ENCODE measurements at regions not wholly inside any gene's neighbourhood (a gene's known extent, or its start where the extent isn't known, plus 50 kb on each side); places are given as distances from the start of the nearest gene placed in this dataset.

DNA sequence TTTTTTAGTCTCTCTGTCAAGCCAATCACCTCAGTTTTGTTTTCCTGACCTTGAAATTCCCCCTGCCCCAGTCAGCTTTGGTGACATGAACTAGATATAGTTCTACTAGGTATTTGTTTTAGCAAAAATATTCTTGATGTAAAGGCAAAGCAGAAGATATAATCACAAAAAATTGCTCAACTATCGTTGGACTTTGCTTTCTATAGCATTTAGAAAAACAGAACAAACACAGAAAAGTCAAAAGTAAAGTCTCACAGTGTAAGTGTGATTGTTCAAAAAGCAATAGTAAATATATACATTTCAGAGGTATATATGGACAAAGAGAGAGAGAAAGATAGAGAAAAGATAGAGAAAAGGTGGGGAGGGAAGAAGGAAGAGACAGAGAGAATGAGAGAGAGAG is 305.9 kb downstream of the ADGRL2 start:
- Histone ChIP-seq H3K27me3 (ENCODE audit: control insufficient read depth in 2 of 2, insufficient read depth in 1 of 2, low read length in 1 of 2) (no peaks in the 10 kb centered on the region), H3K27ac (ENCODE audit: low read depth in 1 of 2, low read length in 1 of 2) (no peak overlapping the region), H3K9me3 (ENCODE audit: control insufficient read depth in 2 of 2, insufficient read depth in 1 of 2, low read length in 1 of 2) (no peaks in the 10 kb centered on the region), H3K4me1 (ENCODE audit: control insufficient read depth in 2 of 2, insufficient read depth in 2 of 2, low read length in 2 of 2) (peaks cover 3 to 5% of the 10 kb centered on the region in 2 donors), H3K4me3 (ENCODE audit: low read length in 2 of 2) (no peak overlapping the region), H3K36me3 (ENCODE audit: control insufficient read depth in 2 of 2, insufficient read depth in 2 of 2, low read length in 1 of 2) (no peaks in the 10 kb centered on the region)
- WGBS, result 87% methylated on average over 1 of the region's 1 CpG
- no peak for DNase-seq (ENCODE audit: low read depth in 6 of 9, low spot score in 9 of 9)

- no peaks in the 10 kb centered on the region for H3K27me3 ChIP-seq (ENCODE audit: control insufficient read depth in 2 of 2, insufficient read depth in 1 of 2, low read length in 1 of 2)
- DNase-seq (ENCODE audit: low read depth in 6 of 9, low spot score in 9 of 9), result no peak
- H3K36me3 ChIP-seq (ENCODE audit: control insufficient read depth in 2 of 2, insufficient read depth in 2 of 2, low read length in 1 of 2), result no peaks in the 10 kb centered on the region
- H3K4me1 ChIP-seq (ENCODE audit: control insufficient read depth in 2 of 2, insufficient read depth in 2 of 2, low read length in 2 of 2), result no peaks in the 10 kb centered on the region
- no peaks in the 10 kb centered on the region for H3K9me3 ChIP-seq (ENCODE audit: control insufficient read depth in 2 of 2, insufficient read depth in 1 of 2, low read length in 1 of 2)
- WGBS, result 96% methylated on average over 1 of the region's 1 CpG
- no peak overlapping the region for H3K27ac ChIP-seq (ENCODE audit: low read depth in 1 of 2, low read length in 1 of 2)
- no peak overlapping the region for H3K4me3 ChIP-seq (ENCODE audit: low read length in 2 of 2)
Measured at GRCh38 chr1:82099170-82099569, 298.4 kb downstream of the ADGRL2 start.

- Histone ChIP-seq H3K36me3 (ENCODE audit: control insufficient read depth in 2 of 2, insufficient read depth in 2 of 2, low read length in 1 of 2) (no peaks in the 10 kb centered on the region), H3K9me3 (ENCODE audit: control insufficient read depth in 2 of 2, insufficient read depth in 1 of 2, low read length in 1 of 2) (no peaks in the 10 kb centered on the region), H3K27ac (ENCODE audit: low read depth in 1 of 2, low read length in 1 of 2) (no peak overlapping the region), H3K4me1 (ENCODE audit: control insufficient read depth in 2 of 2, insufficient read depth in 2 of 2, low read length in 2 of 2) (no peaks in the 10 kb centered on the region), H3K4me3 (ENCODE audit: low read length in 2 of 2) (no peak overlapping the region), H3K27me3 (ENCODE audit: control insufficient read depth in 2 of 2, insufficient read depth in 1 of 2, low read length in 1 of 2) (no peaks in the 10 kb centered on the region)
- WGBS, result 95% methylated on average over 2 of the region's 2 CpGs
- DNase-seq (ENCODE audit: low read depth in 6 of 9, low spot score in 9 of 9), result no peak
Measured at GRCh38 chr1:82094136-82094535, 293.4 kb downstream of the ADGRL2 start.

DNA sequence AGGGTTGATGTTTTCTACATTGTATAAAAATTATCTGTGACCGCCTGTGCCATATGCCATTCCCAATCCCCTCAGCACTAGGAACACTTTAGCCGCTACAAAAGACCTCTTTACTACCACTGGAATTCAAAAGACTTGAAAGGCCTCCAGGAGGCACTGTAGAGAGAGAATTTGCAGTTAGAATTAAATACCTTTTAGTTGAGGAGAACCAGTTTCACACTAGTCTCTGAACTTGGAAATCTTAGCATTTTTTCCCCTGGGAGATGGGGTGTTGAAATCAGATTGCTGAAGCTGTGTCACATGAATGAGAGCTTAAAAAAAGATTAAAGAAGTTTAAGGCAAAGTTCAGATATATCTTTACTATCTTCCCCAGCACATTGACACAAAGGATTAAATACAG is 291.0 kb downstream of the ADGRL2 start:
- H3K9me3 ChIP-seq (ENCODE audit: control insufficient read depth in 2 of 2, insufficient read depth in 1 of 2, low read length in 1 of 2), result no peaks in the 10 kb centered on the region
- H3K4me1 ChIP-seq (ENCODE audit: control insufficient read depth in 2 of 2, insufficient read depth in 2 of 2, low read length in 2 of 2), result no peaks in the 10 kb centered on the region
- DNase-seq (ENCODE audit: low read depth in 6 of 9, low spot score in 9 of 9), result no peak
- WGBS, result 94% methylated on average over 2 of the region's 2 CpGs
- H3K36me3 ChIP-seq (ENCODE audit: control insufficient read depth in 2 of 2, insufficient read depth in 2 of 2, low read length in 1 of 2), result no peaks in the 10 kb centered on the region
- no peak overlapping the region for H3K4me3 ChIP-seq (ENCODE audit: low read length in 2 of 2)
- no peaks in the 10 kb centered on the region for H3K27me3 ChIP-seq (ENCODE audit: control insufficient read depth in 2 of 2, insufficient read depth in 1 of 2, low read length in 1 of 2)
- no peak overlapping the region for H3K27ac ChIP-seq (ENCODE audit: low read depth in 1 of 2, low read length in 1 of 2)

DNA sequence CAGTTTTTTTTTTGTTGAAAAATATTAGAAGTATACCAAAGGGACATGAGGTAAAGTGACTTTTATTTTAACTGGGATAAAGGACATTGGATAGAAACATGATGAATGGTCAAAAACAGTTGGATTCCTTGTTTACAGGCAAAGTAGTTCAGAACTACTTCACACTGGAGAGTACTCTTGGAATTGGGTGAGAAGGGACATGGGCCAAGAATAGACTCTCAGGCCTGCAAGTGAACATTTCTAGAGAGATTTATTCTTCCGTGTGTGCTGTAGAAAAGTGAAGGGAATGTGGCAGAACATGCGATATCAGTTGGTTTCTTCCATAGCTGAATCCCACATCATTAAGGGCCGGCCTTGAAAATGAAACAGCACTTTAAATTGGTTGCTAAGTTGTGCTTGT is 290.5 kb downstream of the ADGRL2 start:
- DNase-seq (ENCODE audit: low read depth in 6 of 9, low spot score in 9 of 9), result no peak
- WGBS, result 98% methylated on average over 3 of the region's 3 CpGs
- Histone ChIP-seq H3K9me3 (ENCODE audit: control insufficient read depth in 2 of 2, insufficient read depth in 1 of 2, low read length in 1 of 2) (no peaks in the 10 kb centered on the region), H3K27me3 (ENCODE audit: control insufficient read depth in 2 of 2, insufficient read depth in 1 of 2, low read length in 1 of 2) (no peaks in the 10 kb centered on the region), H3K4me3 (ENCODE audit: low read length in 2 of 2) (no peak overlapping the region), H3K36me3 (ENCODE audit: control insufficient read depth in 2 of 2, insufficient read depth in 2 of 2, low read length in 1 of 2) (no peaks in the 10 kb centered on the region), H3K4me1 (ENCODE audit: control insufficient read depth in 2 of 2, insufficient read depth in 2 of 2, low read length in 2 of 2) (no peaks in the 10 kb centered on the region), H3K27ac (ENCODE audit: low read depth in 1 of 2, low read length in 1 of 2) (no peak overlapping the region)

DNA sequence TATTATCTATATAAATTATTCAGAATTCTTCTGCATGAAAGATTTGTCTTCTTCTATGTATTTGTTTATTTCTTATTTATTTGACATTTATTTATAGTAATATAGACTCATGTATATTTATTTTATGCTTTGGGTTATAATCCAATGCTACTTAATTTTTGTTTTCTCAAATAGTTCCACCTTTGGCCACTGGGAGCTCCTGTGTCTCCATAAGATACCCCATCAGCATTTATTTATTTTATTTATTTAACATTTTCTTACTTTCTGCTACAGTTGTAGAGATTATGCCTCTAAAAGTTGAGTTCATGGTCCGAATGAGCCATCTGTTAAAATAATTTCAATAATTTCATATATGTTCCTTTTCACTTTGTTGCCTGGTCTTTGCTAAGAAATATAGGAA is 289.4 kb downstream of the ADGRL2 start:
- Histone ChIP-seq H3K27me3 (ENCODE audit: control insufficient read depth in 2 of 2, insufficient read depth in 1 of 2, low read length in 1 of 2) (no peaks in the 10 kb centered on the region), H3K4me3 (ENCODE audit: low read length in 2 of 2) (no peak overlapping the region), H3K36me3 (ENCODE audit: control insufficient read depth in 2 of 2, insufficient read depth in 2 of 2, low read length in 1 of 2) (no peaks in the 10 kb centered on the region), H3K27ac (ENCODE audit: low read depth in 1 of 2, low read length in 1 of 2) (no peak overlapping the region), H3K9me3 (ENCODE audit: control insufficient read depth in 2 of 2, insufficient read depth in 1 of 2, low read length in 1 of 2) (no peaks in the 10 kb centered on the region), H3K4me1 (ENCODE audit: control insufficient read depth in 2 of 2, insufficient read depth in 2 of 2, low read length in 2 of 2) (no peaks in the 10 kb centered on the region)
- 96% methylated on average over 1 of the region's 1 CpG for WGBS
- no peak for DNase-seq (ENCODE audit: low read depth in 6 of 9, low spot score in 9 of 9)

GRCh38 chr1:82086739-82087138 is 286.0 kb downstream of the ADGRL2 start:
- Histone ChIP-seq H3K4me1 (ENCODE audit: control insufficient read depth in 2 of 2, insufficient read depth in 2 of 2, low read length in 2 of 2) (no peaks in the 10 kb centered on the region), H3K27me3 (ENCODE audit: control insufficient read depth in 2 of 2, insufficient read depth in 1 of 2, low read length in 1 of 2) (no peaks in the 10 kb centered on the region), H3K36me3 (ENCODE audit: control insufficient read depth in 2 of 2, insufficient read depth in 2 of 2, low read length in 1 of 2) (no peaks in the 10 kb centered on the region), H3K4me3 (ENCODE audit: low read length in 2 of 2) (no peak overlapping the region), H3K27ac (ENCODE audit: low read depth in 1 of 2, low read length in 1 of 2) (no peak overlapping the region), H3K9me3 (ENCODE audit: control insufficient read depth in 2 of 2, insufficient read depth in 1 of 2, low read length in 1 of 2) (no peaks in the 10 kb centered on the region)
- no peak for DNase-seq (ENCODE audit: low read depth in 6 of 9, low spot score in 9 of 9)
- 48% methylated on average over 2 of the region's 2 CpGs for WGBS

GRCh38 chr1:82079607-82080006 is 278.9 kb downstream of the ADGRL2 start:
- H3K4me3 ChIP-seq (ENCODE audit: low read length in 2 of 2), result no peak overlapping the region
- no peak overlapping the region for H3K27ac ChIP-seq (ENCODE audit: low read depth in 1 of 2, low read length in 1 of 2)
- 95% methylated on average over 1 of the region's 1 CpG for WGBS
- H3K27me3 ChIP-seq (ENCODE audit: control insufficient read depth in 2 of 2, insufficient read depth in 1 of 2, low read length in 1 of 2), result no peaks in the 10 kb centered on the region
- H3K36me3 ChIP-seq (ENCODE audit: control insufficient read depth in 2 of 2, insufficient read depth in 2 of 2, low read length in 1 of 2), result no peaks in the 10 kb centered on the region
- DNase-seq (ENCODE audit: low read depth in 6 of 9, low spot score in 9 of 9), result no peak
- no peaks in the 10 kb centered on the region for H3K9me3 ChIP-seq (ENCODE audit: control insufficient read depth in 2 of 2, insufficient read depth in 1 of 2, low read length in 1 of 2)
- no peaks in the 10 kb centered on the region for H3K4me1 ChIP-seq (ENCODE audit: control insufficient read depth in 2 of 2, insufficient read depth in 2 of 2, low read length in 2 of 2)

DNA sequence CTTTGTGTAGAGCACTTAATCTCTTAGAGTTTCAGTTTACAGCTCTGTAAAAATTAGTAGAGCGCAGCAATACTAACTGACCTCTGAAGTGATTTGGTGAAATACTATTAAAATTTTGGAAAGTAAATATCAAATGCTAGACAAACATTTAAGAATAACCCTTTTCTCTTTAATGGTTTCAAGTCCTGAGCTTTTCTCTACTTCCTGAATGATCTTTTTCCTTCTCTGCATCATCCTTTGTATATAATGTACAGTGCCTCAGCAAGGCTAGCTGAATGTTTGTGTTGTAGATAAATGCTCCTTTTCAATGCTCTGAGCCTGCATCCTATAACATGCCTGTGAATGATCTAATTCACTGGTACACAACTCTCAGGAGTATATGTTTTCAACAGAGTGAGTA is 272.9 kb downstream of the ADGRL2 start:
- no peak for DNase-seq (ENCODE audit: low read depth in 6 of 9, low spot score in 9 of 9)
- WGBS, result 97% methylated on average over 1 of the region's 1 CpG
- H3K4me3 ChIP-seq (ENCODE audit: low read length in 2 of 2), result no peak overlapping the region
- no peak overlapping the region for H3K27ac ChIP-seq (ENCODE audit: low read depth in 1 of 2, low read length in 1 of 2)
- H3K27me3 ChIP-seq (ENCODE audit: control insufficient read depth in 2 of 2, insufficient read depth in 1 of 2, low read length in 1 of 2), result no peaks in the 10 kb centered on the region
- H3K9me3 ChIP-seq (ENCODE audit: control insufficient read depth in 2 of 2, insufficient read depth in 1 of 2, low read length in 1 of 2), result no peaks in the 10 kb centered on the region
- H3K4me1 ChIP-seq (ENCODE audit: control insufficient read depth in 2 of 2, insufficient read depth in 2 of 2, low read length in 2 of 2), result no peaks in the 10 kb centered on the region
- no peaks in the 10 kb centered on the region for H3K36me3 ChIP-seq (ENCODE audit: control insufficient read depth in 2 of 2, insufficient read depth in 2 of 2, low read length in 1 of 2)

DNA sequence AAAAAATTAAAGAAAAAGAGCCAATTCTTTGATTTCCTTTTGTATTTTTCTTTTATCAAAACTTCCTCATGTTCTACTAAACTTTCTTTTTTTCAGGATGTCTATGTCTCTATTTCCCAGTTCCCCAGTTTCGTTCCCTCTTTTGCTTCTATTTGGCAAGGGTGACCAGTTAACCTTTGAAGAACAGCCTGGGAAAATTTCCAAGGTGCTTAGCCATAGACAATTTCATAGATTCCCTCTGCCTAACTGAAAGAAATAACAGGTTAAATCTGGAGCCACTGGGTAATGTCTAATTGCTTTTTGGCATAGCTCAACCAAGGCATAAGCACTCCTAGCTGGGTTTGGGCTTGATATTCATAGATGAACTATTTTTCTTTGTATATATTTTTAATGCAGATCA is 272.3 kb downstream of the ADGRL2 start:
- Histone ChIP-seq H3K36me3 (ENCODE audit: control insufficient read depth in 2 of 2, insufficient read depth in 2 of 2, low read length in 1 of 2) (no peaks in the 10 kb centered on the region), H3K4me1 (ENCODE audit: control insufficient read depth in 2 of 2, insufficient read depth in 2 of 2, low read length in 2 of 2) (no peaks in the 10 kb centered on the region), H3K9me3 (ENCODE audit: control insufficient read depth in 2 of 2, insufficient read depth in 1 of 2, low read length in 1 of 2) (no peaks in the 10 kb centered on the region), H3K27me3 (ENCODE audit: control insufficient read depth in 2 of 2, insufficient read depth in 1 of 2, low read length in 1 of 2) (no peaks in the 10 kb centered on the region), H3K4me3 (ENCODE audit: low read length in 2 of 2) (no peak overlapping the region), H3K27ac (ENCODE audit: low read depth in 1 of 2, low read length in 1 of 2) (no peak overlapping the region)
- WGBS, result 84% methylated on average over 1 of the region's 1 CpG
- no peak for DNase-seq (ENCODE audit: low read depth in 6 of 9, low spot score in 9 of 9)
